GM15510 (cell line): ENCODE measurements at regions not wholly inside any gene's neighbourhood (a gene's known extent, or its start where the extent isn't known, plus 50 kb on each side); places are given as distances from the start of the nearest gene placed in this dataset.

Source experiments
- POLR2A ChIP-seq: IDR thresholded peaks from 3 replicates; pipeline ENCODE4 v1.6.1; 2011; ENCODE audit warnings: borderline replicate concordance; ENCODE audit not compliant: insufficient read length; ENCODE audit errors: extremely low read depth

DNA sequence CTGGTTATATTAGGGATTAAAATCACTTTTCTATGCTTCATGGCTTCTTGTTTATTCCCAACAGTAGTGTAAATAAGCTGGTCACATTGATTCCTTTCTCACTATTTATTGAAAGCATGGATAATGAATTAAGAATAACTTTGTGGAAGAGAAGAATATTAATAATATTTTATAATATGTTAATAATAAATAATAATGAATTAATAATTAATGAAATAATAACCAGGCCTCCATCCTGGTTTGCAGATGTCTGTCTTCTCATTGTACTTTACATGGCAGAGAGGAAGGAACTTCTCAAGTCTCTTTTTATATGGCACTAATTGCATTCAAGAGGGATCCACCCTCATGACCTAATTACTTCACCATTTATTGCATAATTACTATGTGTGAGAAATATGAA, 473.5 kb downstream of the PTPRC start:
- no peak for TF ChIP-seq POLR2A

GRCh38 chr1:199113265-199113869, 474.5 kb downstream of the PTPRC start:
- no peak for TF ChIP-seq POLR2A

DNA sequence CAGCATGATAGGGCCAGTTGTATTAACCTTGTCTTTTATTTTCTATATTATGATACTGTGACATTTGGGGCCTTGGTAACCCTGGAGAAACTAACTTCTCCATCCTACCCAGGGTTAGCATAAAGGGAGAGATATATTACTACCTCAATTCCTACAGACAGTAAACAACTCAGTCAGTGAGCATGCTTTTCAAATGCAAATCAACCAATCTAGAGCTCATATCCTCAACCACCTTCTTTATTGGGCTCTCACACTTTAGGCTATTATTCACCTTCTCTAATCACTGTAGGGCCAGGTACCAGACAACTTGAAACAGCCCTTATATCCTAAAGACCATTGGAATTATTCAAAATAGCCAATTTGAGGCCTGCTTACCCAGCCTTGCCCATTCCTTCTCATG, 477.6 kb downstream of the PTPRC start:
- no peak for TF ChIP-seq POLR2A

DNA sequence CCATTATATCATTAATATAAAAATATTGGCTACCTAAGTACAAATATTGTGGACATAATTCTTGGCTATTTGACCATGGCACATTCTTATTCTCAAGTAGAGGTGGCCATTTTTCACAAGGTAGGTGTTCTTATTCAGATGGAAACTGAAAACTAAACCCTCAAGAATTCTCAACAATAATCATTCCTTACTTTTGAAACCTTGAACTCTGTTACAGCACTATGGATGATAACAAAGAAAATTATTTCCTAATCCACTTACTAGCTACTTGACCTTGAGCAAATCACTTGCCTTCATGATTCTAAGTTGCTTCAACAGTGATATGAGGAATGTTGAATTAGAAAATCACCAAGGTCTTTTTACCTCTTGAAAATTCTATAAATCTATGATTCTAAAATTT, 482.2 kb downstream of the PTPRC start:
- no peak for TF ChIP-seq POLR2A

- no peak for TF ChIP-seq POLR2A
Observed at GRCh38 chr1:199122085-199122484, 483.2 kb downstream of the PTPRC start.

- no peak for TF ChIP-seq POLR2A
Observed at GRCh38 chr1:199122532-199123311, 483.9 kb downstream of the PTPRC start.

- no peak for TF ChIP-seq POLR2A
Observed at GRCh38 chr1:199123615-199124014, 484.8 kb downstream of the PTPRC start.

DNA sequence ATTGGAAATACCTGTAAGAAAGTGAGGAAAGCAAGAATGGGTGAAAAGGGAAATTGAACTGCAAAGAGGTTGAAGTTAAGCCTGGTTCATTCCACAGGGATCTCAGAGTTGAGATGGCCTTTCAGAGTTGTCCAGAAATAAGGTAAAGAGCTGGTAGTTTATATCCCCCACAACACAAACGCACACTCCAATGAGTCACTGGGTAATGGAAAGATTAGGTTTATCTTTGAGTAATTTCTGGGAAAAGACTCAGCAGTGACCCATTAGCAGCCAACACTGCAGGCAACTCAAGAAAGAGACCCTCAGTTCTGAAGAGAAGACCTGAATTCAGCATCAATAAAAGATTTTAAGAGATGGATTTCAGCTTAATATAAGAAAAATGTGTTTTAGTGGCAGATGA, 485.5 kb downstream of the PTPRC start:
- TF ChIP-seq POLR2A: no peak

DNA sequence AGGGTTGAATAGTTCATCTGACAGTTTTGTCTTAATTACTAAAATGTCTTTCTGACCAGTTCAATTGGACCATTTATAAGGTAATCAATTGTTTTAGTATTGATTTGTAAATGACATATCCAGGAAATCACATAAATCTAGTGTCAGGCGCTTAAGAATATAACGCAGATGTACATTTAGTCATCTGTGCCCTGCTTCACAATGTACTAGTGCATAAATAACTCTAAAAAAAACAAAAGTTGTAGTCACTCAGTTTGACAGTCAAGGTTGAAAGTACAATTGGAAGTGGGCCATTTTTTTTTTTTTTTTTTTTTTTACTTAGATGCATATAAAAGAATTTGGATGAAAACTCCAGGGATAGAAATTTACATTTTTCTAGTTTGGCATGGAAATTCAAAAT, 490.4 kb downstream of the PTPRC start:
- TF ChIP-seq POLR2A: no peak

DNA sequence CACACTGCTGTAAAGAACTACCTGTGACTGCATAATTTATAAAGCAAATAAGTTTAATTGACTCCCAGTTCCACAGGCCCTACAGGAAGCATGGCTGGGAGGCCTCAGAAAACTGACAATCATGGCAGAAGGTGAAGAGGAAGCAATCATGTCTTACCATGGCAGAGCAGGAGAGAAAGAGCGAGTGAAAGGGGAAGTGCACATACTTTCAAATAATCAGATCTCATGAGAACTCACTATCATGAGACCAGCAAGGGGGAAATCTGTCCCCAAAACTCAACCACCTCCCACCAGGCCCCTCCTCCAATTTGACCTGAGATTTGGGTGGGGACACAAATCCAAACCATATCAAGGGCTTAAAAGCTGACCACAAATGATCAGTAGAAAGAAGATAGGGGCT, 493.2 kb downstream of the PTPRC start:
- TF ChIP-seq POLR2A: no peak

- no peak for TF ChIP-seq POLR2A
Observed at GRCh38 chr1:199135901-199136300, 497.1 kb downstream of the PTPRC start.

DNA sequence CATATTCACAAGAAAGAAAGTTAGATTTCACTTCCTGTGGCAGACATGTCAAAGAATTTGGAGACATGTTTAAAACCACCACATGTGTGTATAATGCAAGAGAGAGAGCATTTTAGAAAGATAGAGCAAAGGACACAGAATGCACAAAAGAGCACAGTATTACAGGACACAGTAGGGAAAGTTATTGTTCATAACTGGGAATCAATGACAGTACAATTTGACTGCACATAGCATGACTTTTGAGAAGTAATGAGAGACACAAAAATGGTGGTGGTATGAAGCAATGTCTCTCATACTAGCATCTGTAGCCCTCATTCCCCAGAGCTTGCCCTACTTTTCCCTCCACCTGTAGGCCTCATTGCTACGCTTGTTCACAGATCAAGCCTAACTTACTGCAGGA, 499.2 kb downstream of the PTPRC start:
- no peak for TF ChIP-seq POLR2A

DNA sequence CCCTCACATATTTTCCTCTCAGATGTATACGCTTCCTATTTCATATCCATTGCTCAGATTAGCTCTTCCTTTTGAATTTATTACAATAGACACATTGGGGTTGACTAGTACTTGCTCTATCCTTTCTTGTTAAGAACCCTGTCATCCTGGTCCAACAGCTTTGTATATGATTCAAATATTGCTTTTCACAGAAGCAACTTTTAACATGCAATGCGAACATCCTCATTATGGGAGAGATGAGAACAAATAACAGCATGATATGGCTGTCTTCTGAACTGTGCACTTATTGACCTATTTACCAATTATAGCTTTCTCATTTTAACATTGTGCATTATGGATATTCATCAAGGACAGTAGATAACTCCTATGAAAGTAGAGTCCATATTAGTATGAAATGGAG, 510.8 kb downstream of the PTPRC start:
- no peak for TF ChIP-seq POLR2A

GRCh38 chr1:199150756-199151155, 511.9 kb downstream of the PTPRC start:
- no peak for TF ChIP-seq POLR2A

- no peak for TF ChIP-seq POLR2A
Observed at GRCh38 chr1:199151634-199152425, 513.0 kb downstream of the PTPRC start.

GRCh38 chr1:199152676-199153075, 513.8 kb downstream of the PTPRC start:
- TF ChIP-seq POLR2A: no peak

- no peak for TF ChIP-seq POLR2A
Observed at GRCh38 chr1:199155166-199156019, 516.6 kb downstream of the PTPRC start.
